ENCODE measurements at regions not wholly inside any gene's neighbourhood (a gene's known extent, or its start where the extent isn't known, plus 50 kb on each side); places are given as distances from the start of the nearest gene placed in this dataset.

GRCh38 chr5:111869681-111870080 is 112.7 kb upstream of the NREP start:
- DNase-seq (ENCODE audit: low read depth) = no peak

- no peak for DNase-seq (ENCODE audit: low read depth)
Measured at GRCh38 chr5:111865356-111865755, 108.4 kb upstream of the NREP start.

GRCh38 chr5:111863801-111864200 is 106.8 kb upstream of the NREP start:
- no peak for DNase-seq (ENCODE audit: low read depth)

- DNase-seq (ENCODE audit: low read depth) = peak; percentile 27
Measured at GRCh38 chr5:111859533-111860270, 102.7 kb upstream of the NREP start.

- DNase-seq (ENCODE audit: low read depth) = no peak
Measured at GRCh38 chr5:111859031-111859430, 102.0 kb upstream of the NREP start.

- DNase-seq (ENCODE audit: low read depth) = no peak
Measured at GRCh38 chr5:111857623-111858022, 100.6 kb upstream of the NREP start.

- no peak for DNase-seq (ENCODE audit: low read depth)
Measured at GRCh38 chr5:111856876-111857466, 100.0 kb upstream of the NREP start.

- DNase-seq (ENCODE audit: low read depth) = no peak
Measured at GRCh38 chr5:111855356-111855755, 98.4 kb upstream of the NREP start.

GRCh38 chr5:111854186-111854585 is 97.2 kb upstream of the NREP start:
- no peak for DNase-seq (ENCODE audit: low read depth)

- DNase-seq (ENCODE audit: low read depth) = no peak
Measured at GRCh38 chr5:111853748-111854147, 96.8 kb upstream of the NREP start.

GRCh38 chr5:111851631-111852548 is 94.9 kb upstream of the NREP start:
- no peak for DNase-seq (ENCODE audit: low read depth)

GRCh38 chr5:111848476-111848875 is 91.5 kb upstream of the NREP start:
- DNase-seq (ENCODE audit: low read depth) = no peak

GRCh38 chr5:111847052-111847925 is 90.3 kb upstream of the NREP start:
- DNase-seq (ENCODE audit: low read depth) = no peak

- no peak for DNase-seq (ENCODE audit: low read depth)
Measured at GRCh38 chr5:111840036-111840674, 83.2 kb upstream of the NREP start.

- no peak for DNase-seq (ENCODE audit: low read depth)
Measured at GRCh38 chr5:111839438-111839837, 82.4 kb upstream of the NREP start.

GRCh38 chr5:111836426-111836825 is 79.4 kb upstream of the NREP start:
- no peak for DNase-seq (ENCODE audit: low read depth)

GRCh38 chr5:111834926-111835599 is 78.1 kb upstream of the NREP start:
- no peak for DNase-seq (ENCODE audit: low read depth)

- peak; percentile 59 for DNase-seq (ENCODE audit: low read depth)
Measured at GRCh38 chr5:111830333-111830732, 73.3 kb upstream of the NREP start.

GRCh38 chr5:111829701-111830100 is 72.7 kb upstream of the NREP start:
- peak; percentile 68 for DNase-seq (ENCODE audit: low read depth)

GRCh38 chr5:111826064-111826463 is 69.1 kb upstream of the NREP start:
- DNase-seq (ENCODE audit: low read depth) = no peak

GRCh38 chr5:111820072-111820471 is 63.1 kb upstream of the NREP start:
- DNase-seq (ENCODE audit: low read depth) = no peak
